ENCODE measurements at regions not wholly inside any gene's neighbourhood (a gene's known extent, or its start where the extent isn't known, plus 50 kb on each side); places are given as distances from the start of the nearest gene placed in this dataset.

GRCh38 chr6:130494729-130495128, 128.9 kb downstream of the TMEM200A start:
- TF ChIP-seq POLR2A (conservative IDR thresholded peaks at IDR 0.05): no peak
- TF ChIP-seq MAFK (IDR thresholded peaks at IDR 0.05; ENCODE audit: low read length): no peak
- TF ChIP-seq SRF (CRISPR knock-in tag; IDR thresholded peaks at IDR 0.05): no peak
- TF ChIP-seq FOXP4 (CRISPR knock-in tag; IDR thresholded peaks at IDR 0.05; ENCODE audit: borderline replicate concordance): no peak
- no peak for TF ChIP-seq REST (IDR thresholded peaks at IDR 0.05; ENCODE audit: borderline replicate concordance)
- TF ChIP-seq REST (CRISPR knock-in tag; IDR thresholded peaks at IDR 0.05; ENCODE audit: low read depth): no peak
